ENCODE measurements at regions not wholly inside any gene's neighbourhood (a gene's known extent, or its start where the extent isn't known, plus 50 kb on each side); places are given as distances from the start of the nearest gene placed in this dataset.

DNA sequence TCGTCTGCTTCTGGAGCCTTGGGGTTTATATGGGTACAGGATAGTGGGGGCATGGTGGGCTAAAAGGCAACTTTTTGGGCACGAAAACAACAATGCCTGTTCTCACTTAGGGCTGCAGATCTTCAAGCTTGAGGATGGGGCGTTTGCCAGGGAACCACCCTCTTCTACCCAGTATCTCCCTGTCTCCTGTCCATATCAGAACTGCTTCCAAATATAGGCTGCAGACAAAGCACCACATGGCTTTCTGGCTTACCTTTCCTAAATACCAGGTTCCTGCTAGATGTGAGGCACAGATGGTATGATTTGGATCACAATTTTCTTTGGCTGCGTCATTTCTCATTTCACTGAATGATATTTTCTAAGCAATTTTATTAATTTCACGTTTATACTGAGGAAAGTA is 70.4 kb downstream of the CMAS start:
- TF ChIP-seq CTCF (IDR thresholded peaks at IDR 0.05) = no peak
- TF ChIP-seq POLR2A (IDR thresholded peaks at IDR 0.05; ENCODE audit: low read length) = no peak
- no peak for TF ChIP-seq MAFK (IDR thresholded peaks at IDR 0.05; ENCODE audit: partially characterized antibody)
- TF ChIP-seq RFX5 (IDR thresholded peaks at IDR 0.05) = no peak
- TF ChIP-seq ZFP36 (IDR thresholded peaks at IDR 0.05; ENCODE audit: borderline replicate concordance, partially characterized antibody) = no peak
- no peak for TF ChIP-seq KDM1A (IDR thresholded peaks at IDR 0.05; ENCODE audit: low read depth)
- TF ChIP-seq, protein P1, sequence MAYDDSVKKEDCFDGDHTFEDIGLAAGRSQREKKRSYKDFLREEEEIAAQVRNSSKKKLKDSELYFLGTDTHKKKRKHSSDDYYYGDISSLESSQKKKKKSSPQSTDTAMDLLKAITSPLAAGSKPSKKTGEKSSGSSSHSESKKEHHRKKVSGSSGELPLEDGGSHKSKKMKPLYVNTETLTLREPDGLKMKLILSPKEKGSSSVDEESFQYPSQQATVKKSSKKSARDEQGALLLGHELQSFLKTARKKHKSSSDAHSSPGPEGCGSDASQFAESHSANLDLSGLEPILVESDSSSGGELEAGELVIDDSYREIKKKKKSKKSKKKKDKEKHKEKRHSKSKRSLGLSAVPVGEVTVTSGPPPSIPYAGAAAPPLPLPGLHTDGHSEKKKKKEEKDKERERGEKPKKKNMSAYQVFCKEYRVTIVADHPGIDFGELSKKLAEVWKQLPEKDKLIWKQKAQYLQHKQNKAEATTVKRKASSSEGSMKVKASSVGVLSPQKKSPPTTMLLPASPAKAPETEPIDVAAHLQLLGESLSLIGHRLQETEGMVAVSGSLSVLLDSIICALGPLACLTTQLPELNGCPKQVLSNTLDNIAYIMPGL (CRISPR knock-in tag; IDR thresholded peaks at IDR 0.05; ENCODE audit: borderline replicate concordance) = no peak
- TF ChIP-seq REST (IDR thresholded peaks at IDR 0.05) = no peak
- TF ChIP-seq HOXA7 (CRISPR knock-in tag; IDR thresholded peaks at IDR 0.05) = no peak
- TF ChIP-seq EP300 (IDR thresholded peaks at IDR 0.05) = no peak
- TF ChIP-seq, protein P2, sequence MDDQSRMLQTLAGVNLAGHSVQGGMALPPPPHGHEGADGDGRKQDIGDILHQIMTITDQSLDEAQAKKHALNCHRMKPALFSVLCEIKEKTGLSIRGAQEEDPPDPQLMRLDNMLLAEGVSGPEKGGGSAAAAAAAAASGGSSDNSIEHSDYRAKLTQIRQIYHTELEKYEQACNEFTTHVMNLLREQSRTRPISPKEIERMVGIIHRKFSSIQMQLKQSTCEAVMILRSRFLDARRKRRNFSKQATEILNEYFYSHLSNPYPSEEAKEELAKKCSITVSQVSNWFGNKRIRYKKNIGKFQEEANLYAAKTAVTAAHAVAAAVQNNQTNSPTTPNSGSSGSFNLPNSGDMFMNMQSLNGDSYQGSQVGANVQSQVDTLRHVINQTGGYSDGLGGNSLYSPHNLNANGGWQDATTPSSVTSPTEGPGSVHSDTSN (IDR thresholded peaks at IDR 0.05) = no peak
- TF ChIP-seq, protein P3, sequence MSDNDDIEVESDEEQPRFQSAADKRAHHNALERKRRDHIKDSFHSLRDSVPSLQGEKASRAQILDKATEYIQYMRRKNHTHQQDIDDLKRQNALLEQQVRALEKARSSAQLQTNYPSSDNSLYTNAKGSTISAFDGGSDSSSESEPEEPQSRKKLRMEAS (IDR thresholded peaks at IDR 0.05) = no peak
- TF ChIP-seq ELK1 (IDR thresholded peaks at IDR 0.05; ENCODE audit: low read depth, low read length) = no peak
